ENCODE measurements at regions not wholly inside any gene's neighbourhood (a gene's known extent, or its start where the extent isn't known, plus 50 kb on each side); places are given as distances from the start of the nearest gene placed in this dataset.

- TF ChIP-seq, protein P1, sequence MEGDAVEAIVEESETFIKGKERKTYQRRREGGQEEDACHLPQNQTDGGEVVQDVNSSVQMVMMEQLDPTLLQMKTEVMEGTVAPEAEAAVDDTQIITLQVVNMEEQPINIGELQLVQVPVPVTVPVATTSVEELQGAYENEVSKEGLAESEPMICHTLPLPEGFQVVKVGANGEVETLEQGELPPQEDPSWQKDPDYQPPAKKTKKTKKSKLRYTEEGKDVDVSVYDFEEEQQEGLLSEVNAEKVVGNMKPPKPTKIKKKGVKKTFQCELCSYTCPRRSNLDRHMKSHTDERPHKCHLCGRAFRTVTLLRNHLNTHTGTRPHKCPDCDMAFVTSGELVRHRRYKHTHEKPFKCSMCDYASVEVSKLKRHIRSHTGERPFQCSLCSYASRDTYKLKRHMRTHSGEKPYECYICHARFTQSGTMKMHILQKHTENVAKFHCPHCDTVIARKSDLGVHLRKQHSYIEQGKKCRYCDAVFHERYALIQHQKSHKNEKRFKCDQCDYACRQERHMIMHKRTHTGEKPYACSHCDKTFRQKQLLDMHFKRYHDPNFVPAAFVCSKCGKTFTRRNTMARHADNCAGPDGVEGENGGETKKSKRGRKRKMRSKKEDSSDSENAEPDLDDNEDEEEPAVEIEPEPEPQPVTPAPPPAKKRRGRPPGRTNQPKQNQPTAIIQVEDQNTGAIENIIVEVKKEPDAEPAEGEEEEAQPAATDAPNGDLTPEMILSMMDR (IDR thresholded peaks at IDR 0.05), result no peak
- TF ChIP-seq POLR2A (IDR thresholded peaks at IDR 0.05), result no peak
Measured at GRCh38 chr7:118502235-118502634, 277.7 kb downstream of the ANKRD7 start.

All from heart left ventricle (tissue), 13 donors.